ENCODE measurements at regions not wholly inside any gene's neighbourhood (a gene's known extent, or its start where the extent isn't known, plus 50 kb on each side); places are given as distances from the start of the nearest gene placed in this dataset.

- no peaks in the 10 kb centered on the region for H3F3A ChIP-seq (ENCODE audit: control insufficient read depth, insufficient read depth)
- no peaks in the 10 kb centered on the region for H3K4me1 ChIP-seq (ENCODE audit: control insufficient read depth, low read length)
- H3K27ac ChIP-seq (ENCODE audit: low read depth, low read length) = no peak overlapping the region
Observed at GRCh38 chr9:95736370-95736769, 139.1 kb upstream of the ERCC6L2 start.

DNA sequence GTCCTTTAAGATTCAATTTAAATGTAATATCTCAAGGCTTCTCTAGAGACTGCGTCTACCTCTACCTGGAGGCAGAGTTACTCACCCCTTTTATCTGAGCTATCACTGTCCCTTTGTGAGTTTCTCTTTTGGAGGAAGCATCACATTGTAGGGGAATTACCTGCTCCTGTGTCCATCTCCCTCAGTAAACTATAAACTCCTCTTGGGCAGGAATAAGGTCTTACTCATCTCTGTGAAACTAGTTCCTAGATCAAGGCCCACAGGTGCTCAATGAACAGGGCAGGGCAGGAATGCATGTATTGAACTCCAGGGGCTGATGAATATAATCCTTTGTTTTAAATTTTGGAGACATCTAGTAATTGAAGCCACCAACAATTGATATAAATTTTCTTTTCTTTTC lies 139.8 kb upstream of the ERCC6L2 start:
- H3F3A ChIP-seq (ENCODE audit: control insufficient read depth, insufficient read depth) = no peaks in the 10 kb centered on the region
- H3K27ac ChIP-seq (ENCODE audit: low read depth, low read length) = no peak overlapping the region
- no peaks in the 10 kb centered on the region for H3K9me2 ChIP-seq (replicated peaks; ENCODE audit: control insufficient read depth, low read length)
- H3K4me2 ChIP-seq (ENCODE audit: low read length) = no peak overlapping the region
- TF ChIP-seq, protein P1, sequence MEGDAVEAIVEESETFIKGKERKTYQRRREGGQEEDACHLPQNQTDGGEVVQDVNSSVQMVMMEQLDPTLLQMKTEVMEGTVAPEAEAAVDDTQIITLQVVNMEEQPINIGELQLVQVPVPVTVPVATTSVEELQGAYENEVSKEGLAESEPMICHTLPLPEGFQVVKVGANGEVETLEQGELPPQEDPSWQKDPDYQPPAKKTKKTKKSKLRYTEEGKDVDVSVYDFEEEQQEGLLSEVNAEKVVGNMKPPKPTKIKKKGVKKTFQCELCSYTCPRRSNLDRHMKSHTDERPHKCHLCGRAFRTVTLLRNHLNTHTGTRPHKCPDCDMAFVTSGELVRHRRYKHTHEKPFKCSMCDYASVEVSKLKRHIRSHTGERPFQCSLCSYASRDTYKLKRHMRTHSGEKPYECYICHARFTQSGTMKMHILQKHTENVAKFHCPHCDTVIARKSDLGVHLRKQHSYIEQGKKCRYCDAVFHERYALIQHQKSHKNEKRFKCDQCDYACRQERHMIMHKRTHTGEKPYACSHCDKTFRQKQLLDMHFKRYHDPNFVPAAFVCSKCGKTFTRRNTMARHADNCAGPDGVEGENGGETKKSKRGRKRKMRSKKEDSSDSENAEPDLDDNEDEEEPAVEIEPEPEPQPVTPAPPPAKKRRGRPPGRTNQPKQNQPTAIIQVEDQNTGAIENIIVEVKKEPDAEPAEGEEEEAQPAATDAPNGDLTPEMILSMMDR (IDR thresholded peaks at IDR 0.05; ENCODE audit: low read depth, low read length, poor library complexity, severe bottlenecking) = no peak
- no peak for TF ChIP-seq EZH2phosphoT487 (IDR thresholded peaks at IDR 0.05; ENCODE audit: borderline replicate concordance, low read length)
- H3K27me3 ChIP-seq (ENCODE audit: control insufficient read depth, low read length) = no peaks in the 10 kb centered on the region
- no peaks in the 10 kb centered on the region for H3K9me3 ChIP-seq (ENCODE audit: control insufficient read depth, insufficient read depth, low read length)
- no peaks in the 10 kb centered on the region for H3K4me1 ChIP-seq (ENCODE audit: control insufficient read depth, low read length)
- H3K79me2 ChIP-seq (ENCODE audit: control insufficient read depth, low read length) = no peaks in the 10 kb centered on the region
- no peak overlapping the region for H3K4me3 ChIP-seq (ENCODE audit: low read length)
- H3K36me3 ChIP-seq (ENCODE audit: control insufficient read depth, low read length) = no peaks in the 10 kb centered on the region
- no peaks in the 10 kb centered on the region for H4K20me1 ChIP-seq (ENCODE audit: control insufficient read depth, insufficient read depth, low read depth, low read length)

More at GRCh38 chr9:95736370-95736769, 139.1 kb upstream of the ERCC6L2 start:
- H3K36me3 ChIP-seq (ENCODE audit: control insufficient read depth, low read length) = no peaks in the 10 kb centered on the region
- no peaks in the 10 kb centered on the region for H3K9me2 ChIP-seq (replicated peaks; ENCODE audit: control insufficient read depth, low read length)
- no peaks in the 10 kb centered on the region for H3K79me2 ChIP-seq (ENCODE audit: control insufficient read depth, low read length)
- H3K4me2 ChIP-seq (ENCODE audit: low read length) = no peak overlapping the region
- H3K27me3 ChIP-seq (ENCODE audit: control insufficient read depth, low read length) = no peaks in the 10 kb centered on the region
- no peak overlapping the region for H3K4me3 ChIP-seq (ENCODE audit: low read length)
- TF ChIP-seq, protein P1 (IDR thresholded peaks at IDR 0.05; ENCODE audit: low read depth, low read length, poor library complexity, severe bottlenecking) = peak; percentile 38
- TF ChIP-seq EZH2phosphoT487 (IDR thresholded peaks at IDR 0.05; ENCODE audit: borderline replicate concordance, low read length) = no peak
- H3K9me3 ChIP-seq (ENCODE audit: control insufficient read depth, insufficient read depth, low read length) = no peaks in the 10 kb centered on the region
- H4K20me1 ChIP-seq (ENCODE audit: control insufficient read depth, insufficient read depth, low read depth, low read length) = no peaks in the 10 kb centered on the region

DNA sequence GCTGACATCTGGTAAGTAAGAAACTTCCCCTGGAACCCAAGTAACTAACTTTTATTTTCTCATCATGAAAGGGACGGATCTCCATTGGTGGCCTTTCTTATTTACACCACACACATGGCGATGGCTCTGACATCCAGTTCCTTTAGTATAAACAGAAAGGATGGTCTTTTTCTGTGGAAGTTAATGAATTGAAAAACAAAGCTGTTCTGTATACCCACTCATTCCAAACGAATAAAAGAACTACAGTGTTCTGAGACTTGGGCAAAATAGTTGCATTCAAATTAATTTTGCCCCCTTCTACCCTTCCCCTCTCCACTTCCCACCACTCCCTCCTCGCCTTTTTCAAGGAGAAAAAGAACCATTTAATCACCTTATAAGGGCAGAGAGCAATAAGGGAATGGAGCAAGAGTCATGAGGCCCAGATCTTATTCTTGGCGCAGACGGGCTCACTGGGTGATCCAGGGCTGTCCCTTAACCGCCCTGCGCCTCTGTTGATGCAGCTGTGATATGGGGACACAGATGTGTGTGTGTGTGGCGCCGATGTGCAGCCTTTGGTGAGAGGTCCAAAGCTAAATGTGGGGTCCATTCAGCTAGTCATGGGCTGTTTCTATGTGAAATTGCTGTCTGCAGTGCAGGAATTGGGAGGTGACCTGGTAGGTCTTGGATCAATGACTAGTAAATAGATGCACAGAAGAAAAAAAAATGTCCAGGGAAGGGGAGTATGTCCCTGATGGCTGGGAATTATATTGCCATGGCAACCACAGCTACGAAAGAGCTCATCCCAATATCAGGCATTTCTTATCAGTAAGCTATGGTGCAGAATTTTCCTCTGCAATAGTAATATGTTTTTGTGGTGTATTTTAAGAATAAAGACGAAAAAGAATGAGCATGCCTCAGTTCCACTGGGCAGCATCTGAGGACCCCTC lies 141.5 kb upstream of the ERCC6L2 start:
- H3K9me3 ChIP-seq (ENCODE audit: control insufficient read depth, insufficient read depth, low read length) = peaks cover 4% of the 10 kb centered on the region; the same call in 1 of the 2 replicates
- H3K4me2 ChIP-seq (ENCODE audit: low read length) = no peak overlapping the region
- no peaks in the 10 kb centered on the region for H3K9me2 ChIP-seq (replicated peaks; ENCODE audit: control insufficient read depth, low read length)
- no peak overlapping the region for H3K4me3 ChIP-seq (ENCODE audit: low read length)
- no peaks in the 10 kb centered on the region for H3F3A ChIP-seq (ENCODE audit: control insufficient read depth, insufficient read depth)
- H3K27me3 ChIP-seq (ENCODE audit: control insufficient read depth, low read length) = no peaks in the 10 kb centered on the region
- no peaks in the 10 kb centered on the region for H3K79me2 ChIP-seq (ENCODE audit: control insufficient read depth, low read length)
- H3K36me3 ChIP-seq (ENCODE audit: control insufficient read depth, low read length) = no peaks in the 10 kb centered on the region
- H4K20me1 ChIP-seq (ENCODE audit: control insufficient read depth, insufficient read depth, low read depth, low read length) = no peaks in the 10 kb centered on the region
- H3K4me1 ChIP-seq (ENCODE audit: control insufficient read depth, low read length) = no peaks in the 10 kb centered on the region
- no peak overlapping the region for H3K27ac ChIP-seq (ENCODE audit: low read depth, low read length)
- TF ChIP-seq, protein P1 (IDR thresholded peaks at IDR 0.05; ENCODE audit: low read depth, low read length, poor library complexity, severe bottlenecking) = no peak
- no peak for TF ChIP-seq EZH2phosphoT487 (IDR thresholded peaks at IDR 0.05; ENCODE audit: borderline replicate concordance, low read length)
